Left kidney (tissue), 1 donor: ENCODE measurements at regions not wholly inside any gene's neighbourhood (a gene's known extent, or its start where the extent isn't known, plus 50 kb on each side); places are given as distances from the start of the nearest gene placed in this dataset.

Source experiments
- DNase-seq: peaks from one replicate; pipeline ENCODE4 v3.0.0-alpha.2; 2013

DNA sequence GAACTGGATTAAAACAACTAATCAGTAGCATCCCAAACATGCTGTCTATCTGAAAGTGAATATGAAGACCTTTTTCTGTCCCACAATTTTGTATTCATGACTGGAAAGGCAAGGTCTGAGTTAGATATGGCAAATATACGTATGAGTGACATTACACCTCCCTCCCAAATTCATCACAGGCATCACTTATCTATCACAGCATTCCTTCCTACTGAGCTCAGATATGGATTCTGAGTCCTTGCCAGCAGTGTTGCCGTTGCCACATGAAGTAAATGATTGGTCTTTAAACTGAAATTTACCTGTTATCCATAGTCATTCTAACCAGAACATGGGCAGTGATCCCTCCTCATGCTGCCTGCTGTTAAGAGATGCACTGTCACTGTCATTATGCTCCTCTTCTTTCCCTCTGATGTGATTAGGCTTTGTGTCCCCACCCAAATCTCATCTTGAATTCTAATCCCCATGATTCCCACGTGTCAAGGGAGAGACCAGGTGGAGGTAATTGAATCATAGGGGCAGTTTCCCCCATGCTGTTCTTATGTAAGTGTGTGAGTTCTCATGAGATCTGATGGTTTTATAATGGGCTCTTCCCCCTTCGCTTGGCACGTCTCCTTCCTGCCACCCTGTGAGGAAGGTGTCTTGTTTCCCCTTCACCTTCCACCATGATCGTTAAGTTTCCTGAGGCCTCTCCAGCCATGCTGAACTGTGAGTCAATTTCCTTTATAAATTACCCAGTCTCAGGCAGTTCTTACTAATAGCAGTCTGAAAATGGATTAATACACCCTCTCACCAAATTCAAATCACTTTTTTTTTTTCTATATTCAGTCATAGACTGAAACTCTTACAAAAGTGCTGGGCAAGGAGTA, 288.4 kb downstream of the NUAK1 start:
- DNase-seq, result no peak

DNA sequence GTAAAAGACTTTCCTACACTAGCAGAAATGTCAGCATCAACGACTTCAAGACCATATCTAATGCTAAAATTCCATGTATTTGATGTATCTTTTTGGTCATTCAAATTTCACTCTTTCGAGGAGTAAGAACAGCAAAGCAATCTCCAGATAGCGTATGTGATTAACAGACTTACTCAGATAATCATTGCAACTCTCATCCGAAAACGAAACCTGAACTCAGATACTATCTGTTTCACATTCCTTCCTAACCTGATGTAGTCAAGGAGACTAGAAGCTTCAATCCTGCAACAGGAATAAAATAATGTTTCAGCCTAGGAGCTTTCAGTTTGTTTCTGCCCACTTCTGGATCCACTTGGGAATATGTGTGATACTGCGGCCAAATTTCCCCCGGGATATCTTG, 286.3 kb downstream of the NUAK1 start:
- no peak for DNase-seq

DNA sequence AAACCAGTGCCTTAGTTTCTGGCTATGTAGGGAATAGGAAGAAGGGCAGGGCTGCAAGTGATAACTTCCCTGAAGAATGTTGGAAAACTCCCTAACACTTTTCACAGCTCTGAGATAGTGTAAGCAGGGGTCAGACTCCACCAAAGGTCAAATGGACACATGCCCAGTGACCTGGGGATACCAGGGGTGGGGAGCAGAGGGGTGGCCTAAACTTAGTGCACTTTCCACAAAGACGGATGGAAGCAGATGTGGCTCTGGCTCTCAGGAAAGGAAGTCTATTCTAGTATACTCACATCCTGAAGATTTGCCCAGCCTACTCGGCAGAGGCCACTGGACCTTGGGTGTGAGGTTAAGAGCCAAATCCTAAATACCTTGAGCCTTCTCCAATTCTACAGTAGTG, 285.8 kb downstream of the NUAK1 start:
- DNase-seq, result no peak

DNA sequence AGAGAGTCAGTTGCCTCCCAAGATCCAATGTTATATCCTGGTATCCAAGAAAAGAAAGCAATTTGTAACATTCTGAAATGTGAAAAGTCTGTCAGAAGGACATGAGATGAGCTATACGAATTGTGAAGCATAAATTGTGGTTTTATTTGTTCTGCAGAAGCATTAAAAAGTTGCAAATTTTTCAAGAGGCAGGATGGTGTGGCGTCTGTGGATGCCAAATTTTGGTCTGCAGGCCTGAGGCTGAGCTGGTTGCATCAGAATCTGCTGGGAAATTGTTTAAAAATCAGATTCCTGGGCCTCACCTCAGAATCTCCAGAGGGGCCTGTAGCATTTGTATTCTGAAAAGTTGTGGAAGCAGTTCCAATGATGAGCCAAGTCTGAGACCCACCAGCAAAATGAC, 284.7 kb downstream of the NUAK1 start:
- DNase-seq, result no peak

DNA sequence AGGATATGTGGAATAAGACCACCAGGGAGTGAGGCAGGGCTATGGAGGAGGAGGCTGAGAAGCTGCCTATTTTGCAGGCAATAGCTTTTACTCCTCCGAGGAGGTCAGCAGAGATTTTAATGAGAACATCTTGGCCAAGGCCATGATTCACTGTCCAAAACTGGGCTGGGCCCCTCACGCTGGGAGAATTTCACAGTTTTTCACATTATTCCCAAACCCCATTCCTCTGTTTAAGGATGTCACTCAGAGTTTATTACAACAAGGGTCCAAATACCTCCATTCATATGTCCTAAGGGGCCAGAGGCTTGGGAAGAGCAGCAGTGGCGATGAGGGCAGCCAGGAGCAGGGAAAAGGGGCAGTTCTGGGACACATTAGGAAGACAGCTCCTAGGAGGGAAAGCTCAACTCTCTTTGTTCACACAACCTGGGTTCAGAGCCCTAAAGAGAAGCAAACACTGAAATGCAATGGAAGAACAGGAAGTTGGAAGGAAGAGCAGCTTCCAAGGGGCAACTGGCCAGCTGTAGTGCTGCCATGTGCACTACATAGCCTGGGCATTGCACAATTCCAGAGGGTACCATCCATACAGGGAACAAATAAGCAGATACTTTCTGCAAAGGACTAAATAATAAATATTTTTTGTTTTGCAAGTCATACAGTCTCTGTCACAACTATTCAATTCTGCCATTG, 283.2 kb downstream of the NUAK1 start:
- no peak for DNase-seq

DNA sequence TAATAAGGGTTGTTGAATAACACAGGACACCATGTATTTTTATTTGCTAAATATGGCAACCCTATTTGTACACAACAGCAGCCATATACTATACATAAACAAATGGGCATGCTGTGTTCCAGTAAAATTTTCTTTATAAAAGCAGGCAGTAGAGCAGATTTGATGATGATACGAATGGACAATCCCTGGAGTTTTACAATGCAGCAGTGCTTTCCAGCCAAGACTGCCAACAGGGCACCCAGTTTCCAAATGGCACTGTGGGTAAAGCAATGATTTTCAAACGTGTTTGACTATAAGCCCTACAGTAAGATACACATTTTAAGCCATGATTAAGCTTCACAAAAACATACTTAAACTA, 282.7 kb downstream of the NUAK1 start:
- no peak for DNase-seq

DNA sequence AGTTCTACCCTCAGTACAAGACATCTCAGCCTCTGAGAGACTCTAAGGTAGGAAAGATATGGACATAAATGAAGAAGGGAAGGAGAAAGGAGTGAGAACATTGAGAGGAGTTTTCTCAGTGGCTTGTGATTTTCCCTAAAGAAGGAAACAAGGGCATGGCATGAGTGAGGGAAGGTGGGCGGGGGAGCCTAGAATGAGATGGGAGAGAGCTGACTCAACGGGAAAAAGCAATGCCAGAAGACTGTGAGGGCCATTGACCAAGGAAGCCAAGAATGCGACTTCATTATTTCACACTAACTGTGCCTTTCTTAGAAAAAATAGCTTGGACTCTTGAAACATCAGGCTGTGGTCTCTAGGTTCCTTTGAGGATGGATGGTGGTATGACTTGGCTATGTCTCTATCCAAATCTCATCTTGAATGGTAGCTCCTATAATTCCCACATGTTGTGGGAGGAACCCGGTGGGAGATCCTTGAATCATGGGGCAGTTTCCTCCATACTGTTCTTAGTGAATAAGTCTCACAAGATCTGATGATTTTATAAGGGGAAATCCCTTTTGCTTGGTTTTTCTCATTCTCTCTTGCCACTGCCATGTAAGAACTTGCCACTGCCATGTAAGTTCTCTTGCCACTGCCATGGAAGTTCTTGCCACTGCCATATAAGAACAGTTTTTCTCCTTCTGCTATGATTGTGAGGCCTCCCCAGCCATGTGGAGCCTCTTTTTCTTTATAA, 279.6 kb downstream of the NUAK1 start:
- DNase-seq, result no peak

DNA sequence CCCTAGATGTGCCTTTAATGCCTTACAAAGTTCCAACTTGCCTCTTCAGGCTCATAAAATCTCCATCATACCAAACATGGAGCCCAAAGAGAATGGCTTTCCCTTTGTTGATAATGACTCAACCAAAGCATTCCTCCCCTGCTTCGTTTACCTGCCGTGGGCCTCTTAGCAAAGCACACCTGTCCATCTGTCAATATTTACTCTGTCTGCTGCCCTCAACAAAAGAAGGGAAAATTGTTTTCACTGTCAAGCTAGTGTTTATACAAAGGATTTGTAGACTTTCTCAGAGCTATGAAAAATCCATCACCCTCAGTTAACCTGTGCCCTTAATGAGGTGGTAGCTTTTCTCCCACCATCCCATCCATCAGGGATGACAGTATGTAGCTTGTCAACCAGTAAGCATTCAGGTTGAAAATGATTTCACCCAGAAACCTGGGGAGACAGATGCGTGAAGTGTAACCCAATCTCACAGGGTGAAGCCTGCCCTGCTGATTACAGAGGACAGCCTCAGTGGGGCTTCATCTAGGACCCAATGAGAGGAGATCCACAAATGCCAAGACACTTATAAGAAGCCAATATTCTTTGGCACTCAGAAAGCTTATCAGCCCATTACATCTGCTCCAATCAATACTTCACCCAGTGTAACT, 278.1 kb downstream of the NUAK1 start:
- peak; percentile 10 for DNase-seq

DNA sequence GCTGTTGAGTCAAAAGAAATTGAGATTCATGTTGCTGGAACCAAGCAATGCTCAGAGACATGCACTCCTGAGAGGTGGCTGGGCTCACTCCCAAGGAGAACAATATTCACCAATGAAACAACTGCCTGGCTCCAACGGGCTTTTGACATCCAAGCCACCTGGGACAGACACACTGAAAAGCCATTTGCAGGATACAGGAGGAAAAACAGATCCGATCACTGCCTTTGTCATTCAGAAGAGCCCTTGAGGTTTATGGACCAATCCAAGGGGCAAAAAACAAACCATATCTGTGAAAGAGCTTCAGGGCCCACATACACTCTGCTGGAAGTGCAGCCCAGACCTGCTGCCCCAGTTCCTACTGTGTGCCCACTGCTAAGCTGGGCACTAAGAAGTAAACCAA, 277.5 kb downstream of the NUAK1 start:
- DNase-seq, result no peak

DNA sequence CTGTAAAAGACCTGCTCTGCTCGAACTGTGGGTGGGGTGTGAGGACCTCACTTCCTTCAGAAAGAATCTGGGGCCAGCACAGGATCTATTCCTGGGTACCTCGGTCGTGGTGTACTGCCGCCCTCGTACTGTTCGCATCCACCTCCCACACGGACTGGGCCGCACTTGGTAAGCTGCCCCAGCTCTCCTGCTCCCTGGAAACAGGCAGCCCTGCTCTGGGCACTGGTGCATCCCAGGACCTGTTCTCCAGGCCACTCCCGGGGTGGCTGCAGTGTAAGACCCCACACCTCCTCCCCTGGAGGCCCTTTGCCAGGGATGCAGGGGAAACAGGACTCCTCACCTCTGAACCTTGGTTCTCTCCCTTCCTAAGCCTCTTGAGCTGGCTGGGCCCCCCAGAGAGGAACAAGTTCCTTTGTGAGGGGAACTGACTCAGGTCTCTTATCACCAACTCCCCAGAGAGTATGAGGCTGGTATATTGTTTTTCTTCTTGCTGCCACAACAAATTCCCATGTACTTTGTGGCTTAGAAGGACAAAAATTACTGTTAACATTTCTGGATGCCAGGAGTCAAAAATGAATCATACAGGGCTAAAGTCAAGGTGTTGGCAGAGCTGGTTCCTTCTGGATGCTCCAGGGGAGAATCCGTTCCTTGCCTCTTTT, 276.5 kb downstream of the NUAK1 start:
- DNase-seq, result no peak

DNA sequence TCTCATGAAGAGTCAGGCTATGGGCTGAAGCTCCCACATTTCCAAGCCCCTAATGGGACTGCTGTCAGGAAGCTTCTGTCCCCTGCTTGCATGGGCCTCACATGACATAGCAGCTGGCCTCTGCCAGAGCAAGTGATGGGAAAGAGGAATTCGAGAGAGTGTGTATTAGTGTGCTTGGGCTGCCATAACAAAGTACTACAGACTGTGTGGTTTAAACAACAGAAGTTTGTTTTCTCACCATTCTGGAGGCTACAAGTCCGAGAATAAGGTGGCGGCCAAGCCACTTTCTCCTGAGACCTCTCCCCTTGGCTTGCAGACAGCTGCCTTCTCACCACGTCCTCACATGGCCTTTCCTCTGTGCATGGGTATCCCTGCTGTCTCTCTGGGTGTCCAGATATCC, 274.4 kb downstream of the NUAK1 start:
- no peak for DNase-seq

DNA sequence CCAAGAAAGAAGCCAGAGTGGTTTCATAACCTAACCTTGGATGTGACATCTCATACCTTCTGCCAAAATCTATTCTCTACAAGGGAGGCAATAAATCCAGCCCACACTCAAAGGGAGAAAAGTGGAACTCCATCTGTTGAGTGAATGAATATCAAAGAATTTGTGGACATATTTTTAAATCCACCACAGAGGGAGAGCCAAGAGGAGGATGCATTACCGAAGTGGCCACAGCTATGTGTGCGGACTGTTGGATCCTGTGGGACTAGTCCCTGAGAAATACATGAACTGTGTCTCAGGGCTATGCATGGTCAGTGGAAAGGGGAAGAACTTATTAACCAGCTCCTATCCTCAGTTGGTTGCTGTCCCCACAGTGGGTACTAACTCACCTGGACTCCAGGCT, 273.9 kb downstream of the NUAK1 start:
- DNase-seq, result no peak

DNA sequence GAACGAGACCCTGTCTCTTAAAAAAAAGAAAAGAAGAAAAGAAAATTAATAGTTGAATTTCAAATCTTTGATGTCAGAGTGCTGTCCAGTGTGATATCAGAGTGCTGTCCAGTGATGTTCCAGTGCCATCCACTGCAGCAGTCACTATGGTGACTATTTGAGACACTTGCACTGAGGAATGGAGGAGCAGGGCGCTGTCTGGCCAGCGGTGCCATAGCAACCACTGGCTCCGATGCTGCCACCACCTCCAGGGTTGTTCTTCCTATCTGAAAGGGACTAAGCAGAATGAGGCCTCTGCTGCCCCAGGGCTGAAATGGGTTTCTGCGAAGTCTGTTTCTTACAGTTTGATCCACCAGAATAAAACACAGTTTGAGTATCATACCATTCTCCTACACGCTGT, 272.9 kb downstream of the NUAK1 start:
- DNase-seq, result no peak

DNA sequence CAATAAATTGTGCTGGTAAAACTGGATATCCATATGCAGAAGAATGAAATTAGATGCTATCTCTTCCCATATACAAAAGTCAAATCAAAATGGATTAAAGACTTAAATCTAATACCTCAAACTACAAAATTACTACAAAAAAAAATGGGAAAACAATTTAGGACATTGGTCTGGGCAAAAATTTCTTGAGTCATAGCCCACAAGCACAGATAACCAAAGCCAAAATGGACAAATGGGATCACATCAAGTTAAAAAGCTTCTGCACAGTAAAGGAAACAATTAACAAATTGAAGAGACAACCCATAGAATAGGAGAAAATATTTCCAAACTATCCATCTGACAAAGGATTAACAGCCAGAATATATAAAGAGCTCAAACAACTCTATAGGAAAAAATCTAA, 264.6 kb downstream of the NUAK1 start:
- DNase-seq, result no peak

DNA sequence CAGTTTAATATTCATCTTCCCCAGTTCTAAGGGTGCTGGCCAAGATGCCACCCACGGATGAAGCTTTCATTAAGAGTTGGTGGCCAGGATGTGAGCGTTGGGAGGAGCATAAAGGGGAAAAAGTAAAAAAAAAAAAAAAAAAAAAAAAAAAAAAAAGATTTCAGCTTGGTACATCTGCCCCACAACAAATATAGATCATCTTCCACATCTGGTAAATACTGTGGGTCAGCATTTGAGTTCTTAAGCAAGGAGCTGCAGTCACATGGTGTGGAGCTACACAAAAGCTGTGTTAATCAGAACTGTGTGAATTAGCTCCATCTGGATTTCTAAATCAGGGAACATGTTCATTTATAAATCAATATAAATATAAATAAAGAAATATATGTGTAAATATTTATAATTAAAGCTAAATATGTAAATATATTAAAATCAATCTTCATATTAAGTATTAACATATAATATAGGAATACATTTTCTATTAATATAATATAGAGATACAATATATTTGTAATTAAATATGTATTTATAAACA, 262.3 kb downstream of the NUAK1 start:
- DNase-seq, result no peak

DNA sequence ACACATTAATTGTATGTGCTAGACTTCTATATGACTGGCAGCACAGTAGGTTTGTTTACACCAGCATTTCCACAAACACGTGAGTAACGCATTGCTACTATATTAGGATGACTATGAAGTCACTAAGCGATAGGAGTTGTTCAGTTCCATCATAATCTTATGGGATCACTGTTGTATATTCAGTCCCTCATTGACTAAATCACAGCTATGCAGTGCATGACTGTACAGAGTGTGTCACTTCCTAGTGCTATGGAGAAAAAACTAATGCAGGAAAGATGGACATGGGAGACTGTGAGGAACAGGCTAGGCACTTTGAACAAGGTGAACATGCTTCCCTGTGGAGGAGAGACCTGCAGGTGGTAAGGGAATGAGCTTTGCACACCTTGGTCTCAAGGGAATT, 259.8 kb downstream of the NUAK1 start:
- no peak for DNase-seq

DNA sequence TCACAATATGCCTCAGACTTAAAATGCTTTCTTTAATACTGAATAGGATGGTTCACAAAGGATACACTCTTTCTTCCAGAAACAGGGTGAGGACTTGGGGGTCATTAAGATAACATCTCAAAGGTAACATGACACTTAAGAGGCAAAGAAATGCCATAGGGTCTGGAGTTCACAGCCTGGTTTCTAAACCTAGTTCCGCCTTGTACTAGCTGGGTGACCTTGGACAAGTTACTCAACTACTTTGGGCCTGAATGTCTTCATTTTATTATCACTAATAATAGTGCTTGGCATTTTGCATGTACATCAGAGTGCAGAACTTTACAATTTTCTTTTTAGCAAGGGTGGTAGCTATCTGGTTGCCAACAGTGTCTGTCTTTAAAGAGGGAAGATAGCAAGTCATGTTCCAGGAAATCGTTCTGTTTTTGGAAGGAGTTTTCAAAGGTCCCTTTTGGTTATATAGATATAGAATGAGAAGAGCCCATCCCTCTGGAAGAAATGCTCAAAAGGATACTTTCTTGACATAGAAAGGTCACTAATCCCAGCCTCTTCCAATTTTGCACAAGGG, 257.8 kb downstream of the NUAK1 start:
- DNase-seq, result no peak

DNA sequence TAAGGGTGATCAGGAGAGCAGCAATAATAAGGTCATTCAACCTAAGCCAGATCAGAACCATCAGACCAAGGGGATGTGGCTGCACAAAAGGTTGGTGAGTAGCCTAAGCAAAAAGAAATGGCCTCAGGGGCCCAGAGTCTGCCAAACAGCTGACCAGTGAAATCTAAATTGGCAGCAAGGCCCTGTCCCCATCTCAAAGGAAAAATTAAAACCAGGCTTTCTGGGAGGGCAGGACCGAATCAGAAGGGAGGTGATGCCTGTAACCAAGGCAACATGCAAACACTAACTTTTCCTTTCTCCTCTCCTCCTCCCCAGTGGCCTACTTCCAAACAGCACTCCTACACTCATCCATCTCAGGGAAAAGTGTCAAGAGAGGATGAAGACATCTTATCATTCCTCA, 256.4 kb downstream of the NUAK1 start:
- no peak for DNase-seq

DNA sequence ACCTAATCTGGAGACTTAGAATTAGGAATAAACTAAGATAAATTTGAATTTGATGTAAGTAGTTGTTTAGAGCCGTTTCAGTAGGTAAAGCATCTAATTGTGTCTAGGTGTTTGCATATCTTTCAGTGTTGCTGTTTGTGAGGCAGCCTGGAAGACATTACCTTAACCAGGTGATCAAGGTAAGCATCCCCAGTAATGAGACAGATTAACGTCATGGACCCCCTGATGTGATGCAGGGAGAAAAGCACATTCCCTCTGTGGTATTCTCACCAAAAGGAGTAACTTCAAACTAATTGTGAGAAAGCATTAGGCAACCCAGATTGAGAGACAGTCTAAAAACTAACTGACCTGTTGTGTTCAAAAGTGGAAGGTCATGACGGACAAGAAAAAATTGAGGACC, 251.6 kb downstream of the NUAK1 start:
- no peak for DNase-seq

DNA sequence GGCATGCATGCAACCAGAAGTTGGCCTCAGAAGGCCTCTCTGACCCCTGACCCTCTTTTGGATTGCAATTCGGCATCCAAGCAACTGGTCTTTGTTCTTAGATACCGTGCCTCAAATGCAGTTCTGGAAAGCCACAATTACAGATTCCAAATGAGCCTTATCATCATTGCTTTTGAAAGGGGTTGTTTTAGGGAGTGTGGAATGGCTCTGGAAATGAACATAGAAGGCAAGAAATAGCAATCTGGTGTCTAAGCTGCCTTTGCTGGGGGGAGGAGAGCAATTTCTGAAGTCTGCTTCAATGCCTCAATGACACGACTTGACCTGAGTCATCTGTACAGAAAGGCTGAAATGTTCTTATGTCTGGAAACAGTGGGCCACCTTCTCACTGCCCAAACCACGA, 250.1 kb downstream of the NUAK1 start:
- DNase-seq, result no peak

DNA sequence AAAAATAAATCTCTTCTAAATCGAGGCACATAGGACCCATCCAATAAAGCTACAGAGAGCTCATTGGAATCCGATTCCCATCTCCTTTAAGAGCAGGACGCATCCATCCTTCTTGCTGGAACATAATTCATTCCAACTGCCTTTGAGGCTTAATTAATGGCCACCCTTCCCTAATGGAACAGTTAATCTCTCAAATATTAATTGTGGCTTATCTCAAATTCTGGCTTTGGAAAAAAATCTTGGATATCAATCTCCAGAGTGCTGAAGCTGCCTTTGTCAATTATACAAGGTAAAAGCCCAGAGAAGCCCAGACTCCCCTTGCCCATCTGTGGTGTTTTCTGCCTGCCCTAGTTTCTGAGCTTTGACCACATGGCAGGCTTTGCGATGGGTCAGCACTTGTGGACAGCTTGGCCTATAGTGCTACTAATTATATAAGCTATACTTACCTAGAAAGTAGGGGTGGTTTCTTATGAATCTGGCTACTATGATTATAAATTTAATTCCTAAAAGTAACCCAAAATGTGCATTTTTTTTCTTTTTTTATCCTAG, 246.3 kb downstream of the NUAK1 start:
- DNase-seq, result no peak
